ENCODE measurements at regions not wholly inside any gene's neighbourhood (a gene's known extent, or its start where the extent isn't known, plus 50 kb on each side); places are given as distances from the start of the nearest gene placed in this dataset.
A peak's percentile ranks its signal among the peaks of the same experiment; 100 is the strongest.

DNA sequence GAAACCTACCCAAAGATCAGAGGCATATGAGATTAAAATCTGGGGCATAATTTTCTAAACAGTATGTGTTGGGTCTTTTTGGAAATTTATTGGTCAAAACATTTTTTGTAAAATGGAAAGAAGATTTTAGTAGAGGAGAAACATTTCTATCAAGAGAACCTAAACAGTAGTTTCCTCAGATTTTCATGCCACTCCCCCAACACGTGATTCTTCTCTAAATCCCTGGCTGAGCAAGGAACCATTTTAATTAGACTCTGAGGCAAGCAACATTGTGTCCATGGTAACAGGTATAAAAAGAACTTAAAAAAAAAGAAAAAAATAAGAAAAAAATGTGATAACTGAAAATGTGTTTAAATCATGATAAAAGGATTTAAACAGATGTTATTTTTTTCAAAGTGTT is 1105.2 kb upstream of the ZEB2 start:
- DNase-seq (no peak), ATAC-seq (no peak)
- TF ChIP-seq, protein P1, sequence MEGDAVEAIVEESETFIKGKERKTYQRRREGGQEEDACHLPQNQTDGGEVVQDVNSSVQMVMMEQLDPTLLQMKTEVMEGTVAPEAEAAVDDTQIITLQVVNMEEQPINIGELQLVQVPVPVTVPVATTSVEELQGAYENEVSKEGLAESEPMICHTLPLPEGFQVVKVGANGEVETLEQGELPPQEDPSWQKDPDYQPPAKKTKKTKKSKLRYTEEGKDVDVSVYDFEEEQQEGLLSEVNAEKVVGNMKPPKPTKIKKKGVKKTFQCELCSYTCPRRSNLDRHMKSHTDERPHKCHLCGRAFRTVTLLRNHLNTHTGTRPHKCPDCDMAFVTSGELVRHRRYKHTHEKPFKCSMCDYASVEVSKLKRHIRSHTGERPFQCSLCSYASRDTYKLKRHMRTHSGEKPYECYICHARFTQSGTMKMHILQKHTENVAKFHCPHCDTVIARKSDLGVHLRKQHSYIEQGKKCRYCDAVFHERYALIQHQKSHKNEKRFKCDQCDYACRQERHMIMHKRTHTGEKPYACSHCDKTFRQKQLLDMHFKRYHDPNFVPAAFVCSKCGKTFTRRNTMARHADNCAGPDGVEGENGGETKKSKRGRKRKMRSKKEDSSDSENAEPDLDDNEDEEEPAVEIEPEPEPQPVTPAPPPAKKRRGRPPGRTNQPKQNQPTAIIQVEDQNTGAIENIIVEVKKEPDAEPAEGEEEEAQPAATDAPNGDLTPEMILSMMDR (IDR thresholded peaks at IDR 0.05), result no peak
- Histone ChIP-seq H3K4me3 (no peak overlapping the region), H3K27me3 (no peaks in the 10 kb centered on the region), H3K4me1 (no peaks in the 10 kb centered on the region), H3K36me3 (no peaks in the 10 kb centered on the region), H3K9me3 (no peaks in the 10 kb centered on the region), H3K27ac (no peak overlapping the region)
- intact Hi-C loops (cut with DNase I), result no loop called here

GRCh38 chr2:145623136-145623535 is 1103.2 kb upstream of the ZEB2 start:
- ATAC-seq, result no peak
- H3K4me3 ChIP-seq, result no peak overlapping the region
- intact Hi-C loops (cut with DNase I), result no loop called here
- no peaks in the 10 kb centered on the region for H3K36me3 ChIP-seq
- H3K27ac ChIP-seq, result no peak overlapping the region
- no peaks in the 10 kb centered on the region for H3K4me1 ChIP-seq
- TF ChIP-seq, protein P1 (IDR thresholded peaks at IDR 0.05), result no peak
- no peak for DNase-seq
- no peaks in the 10 kb centered on the region for H3K27me3 ChIP-seq
- H3K9me3 ChIP-seq, result no peaks in the 10 kb centered on the region

DNA sequence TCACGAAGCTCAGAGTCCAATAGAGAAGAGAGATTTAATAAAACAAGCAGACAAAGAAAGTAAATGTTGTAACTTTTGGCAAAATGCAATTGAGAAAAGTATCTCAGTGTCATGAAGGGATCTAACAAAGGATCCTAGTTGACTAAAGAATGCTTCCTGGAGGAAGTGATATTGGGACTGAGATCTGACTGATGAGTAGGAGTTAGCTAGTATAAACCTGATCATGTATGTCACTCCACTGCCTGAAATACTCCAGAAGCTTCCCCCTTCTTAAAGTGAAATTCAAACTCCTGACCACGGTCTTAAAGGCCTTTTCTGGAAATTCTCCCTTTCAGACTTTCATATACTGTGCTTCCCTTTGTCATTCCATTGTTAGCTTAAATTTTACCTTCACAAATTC is 1102.4 kb upstream of the ZEB2 start:
- Histone ChIP-seq H3K4me1 (no peaks in the 10 kb centered on the region), H3K9me3 (no peaks in the 10 kb centered on the region), H3K4me3 (no peak overlapping the region), H3K27ac (no peak overlapping the region), H3K27me3 (no peaks in the 10 kb centered on the region), H3K36me3 (no peaks in the 10 kb centered on the region)
- TF ChIP-seq, protein P1 (IDR thresholded peaks at IDR 0.05), result no peak
- intact Hi-C loops (cut with DNase I), result no loop called here
- DNase-seq, result no peak
- peak; percentile 21 for ATAC-seq

GRCh38 chr2:145617906-145618305 is 1098.0 kb upstream of the ZEB2 start:
- Histone ChIP-seq H3K27me3 (no peaks in the 10 kb centered on the region), H3K36me3 (no peaks in the 10 kb centered on the region), H3K9me3 (no peaks in the 10 kb centered on the region), H3K27ac (no peak overlapping the region), H3K4me1 (no peaks in the 10 kb centered on the region), H3K4me3 (no peak overlapping the region)
- ATAC-seq (no peak), DNase-seq (no peak)
- intact Hi-C loops (cut with DNase I), result no loop called here
- TF ChIP-seq, protein P1 (IDR thresholded peaks at IDR 0.05), result no peak

DNA sequence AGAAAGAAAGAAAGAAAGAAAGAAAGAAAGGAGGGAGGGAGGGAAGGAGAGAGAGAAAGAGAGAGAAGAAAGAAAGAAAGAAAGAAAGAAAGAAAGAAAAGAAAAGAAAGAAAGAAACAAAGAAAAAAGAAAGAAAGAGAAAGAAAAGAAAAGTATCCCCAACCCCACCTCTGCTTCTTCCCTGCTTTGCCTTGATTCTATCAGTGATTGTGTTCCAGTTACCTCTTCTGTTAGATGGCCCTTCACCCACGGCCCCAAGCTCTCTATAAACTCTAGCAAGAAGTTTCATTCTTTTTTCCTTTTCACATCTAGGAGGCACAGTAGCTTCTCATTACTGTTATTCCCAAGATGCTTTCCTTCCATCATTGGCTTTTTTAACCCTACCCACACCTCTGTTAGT is 1097.5 kb upstream of the ZEB2 start:
- H3K36me3 ChIP-seq, result no peaks in the 10 kb centered on the region
- DNase-seq (no peak), ATAC-seq (no peak)
- H3K4me3 ChIP-seq, result no peak overlapping the region
- no peaks in the 10 kb centered on the region for H3K9me3 ChIP-seq
- TF ChIP-seq, protein P1 (IDR thresholded peaks at IDR 0.05), result no peak
- H3K4me1 ChIP-seq, result no peaks in the 10 kb centered on the region
- H3K27me3 ChIP-seq, result no peaks in the 10 kb centered on the region
- no peak overlapping the region for H3K27ac ChIP-seq
- intact Hi-C loops (cut with DNase I), result no loop called here

GRCh38 chr2:145615626-145616025 is 1095.7 kb upstream of the ZEB2 start:
- no peak for DNase-seq
- intact Hi-C loops (cut with DNase I), result no loop called here
- Histone ChIP-seq H3K27ac (no peak overlapping the region), H3K4me3 (no peak overlapping the region), H3K4me1 (no peaks in the 10 kb centered on the region), H3K27me3 (no peaks in the 10 kb centered on the region), H3K36me3 (no peaks in the 10 kb centered on the region), H3K9me3 (no peaks in the 10 kb centered on the region)
- no peak for ATAC-seq
- TF ChIP-seq, protein P1 (IDR thresholded peaks at IDR 0.05), result no peak
